ENCODE measurements at regions not wholly inside any gene's neighbourhood (a gene's known extent, or its start where the extent isn't known, plus 50 kb on each side); places are given as distances from the start of the nearest gene placed in this dataset.

GRCh38 chrX:137684591-137684990 is 118.7 kb downstream of the ZIC3 start:
- FAIRE-seq (no peak), DNase-seq (no peak), ATAC-seq (no peak)
- no peaks in the 10 kb centered on the region for H3K36me3 ChIP-seq
- no peak for TF ChIP-seq CTCF (IDR thresholded peaks at IDR 0.05)
- intact Hi-C loops (cut with DNase I) = no loop called here
- no peak overlapping the region for H3K4me3 ChIP-seq
- peaks cover 0 to 8% (median 0%) of the 10 kb centered on the region in 4 donors for H3K27me3 ChIP-seq
- WGBS, 2 donors = 9 to 16% methylated on average over 2 of the region's 2 CpGs
- H3K4me1 ChIP-seq = no peaks in the 10 kb centered on the region
- no peaks in the 10 kb centered on the region for H3K9me3 ChIP-seq
- no peak overlapping the region for H3K27ac ChIP-seq

- H3K4me3 ChIP-seq = no peak overlapping the region
- intact Hi-C loops (cut with DNase I) = no loop called here
- ATAC-seq = no peak
- FAIRE-seq = no peak
- no peak for TF ChIP-seq CTCF (IDR thresholded peaks at IDR 0.05)
- H3K9me3 ChIP-seq = no peaks in the 10 kb centered on the region
- no peaks in the 10 kb centered on the region for H3K4me1 ChIP-seq
- peaks cover 0 to 6% (median 0%) of the 10 kb centered on the region in 4 donors for H3K27me3 ChIP-seq
- H3K36me3 ChIP-seq = no peaks in the 10 kb centered on the region
- no peak for DNase-seq
- no peak overlapping the region for H3K27ac ChIP-seq
These were observed 129.5 kb downstream of the ZIC3 start for GRCh38 chrX:137695417-137695816.

- Histone ChIP-seq H3K27ac (no peak overlapping the region), H3K36me3 (no peaks in the 10 kb centered on the region), H3K27me3 (peaks cover 0 to 5% (median 0%) of the 10 kb centered on the region in 4 donors), H3K9me3 (no peaks in the 10 kb centered on the region), H3K4me1 (no peaks in the 10 kb centered on the region), H3K4me3 (no peak overlapping the region)
- TF ChIP-seq CTCF (IDR thresholded peaks at IDR 0.05) = no peak
- ATAC-seq (no peak), DNase-seq (no peak), FAIRE-seq (no peak)
- intact Hi-C loops (cut with DNase I) = no loop called here
These were observed 141.4 kb downstream of the ZIC3 start for GRCh38 chrX:137707348-137707747.

- intact Hi-C loops (cut with DNase I) = no loop called here
These were observed 176.9 kb downstream of the ZIC3 start for GRCh38 chrX:137742846-137743245.

GRCh38 chrX:137743414-137743813 is 177.5 kb downstream of the ZIC3 start:
- intact Hi-C loops (cut with DNase I) = no loop called here
- Histone ChIP-seq H3K9me3 (no peaks in the 10 kb centered on the region), H3K4me1 (no peaks in the 10 kb centered on the region), H3K36me3 (no peaks in the 10 kb centered on the region), H3K27me3 (peaks cover 0 to 18% (median 0%) of the 10 kb centered on the region in 4 donors), H3K4me3 (no peak overlapping the region), H3K27ac (no peak overlapping the region)
- ATAC-seq = no peak
- no peak for DNase-seq
- WGBS, 2 donors = 14 to 40% methylated on average over 1 of the region's 1 CpG
- TF ChIP-seq CTCF (IDR thresholded peaks at IDR 0.05) = no peak
- no peak for FAIRE-seq

More at GRCh38 chrX:137742846-137743245, 176.9 kb downstream of the ZIC3 start:
- H3K27me3 ChIP-seq = peaks cover 0 to 18% (median 0%) of the 10 kb centered on the region in 4 donors
- ATAC-seq (no peak), DNase-seq (no peak), FAIRE-seq (no peak)
- no peaks in the 10 kb centered on the region for H3K36me3 ChIP-seq
- no peak overlapping the region for H3K4me3 ChIP-seq
- no peak for TF ChIP-seq CTCF (IDR thresholded peaks at IDR 0.05)
- H3K27ac ChIP-seq = no peak overlapping the region
- H3K4me1 ChIP-seq = no peaks in the 10 kb centered on the region
- 60 to 65% methylated on average over 3 of the region's 3 CpGs for WGBS, 2 donors
- H3K9me3 ChIP-seq = no peaks in the 10 kb centered on the region
